ENCODE measurements at regions not wholly inside any gene's neighbourhood (a gene's known extent, or its start where the extent isn't known, plus 50 kb on each side); places are given as distances from the start of the nearest gene placed in this dataset.

GRCh38 chr5:104347119-104347708 lies 784.6 kb upstream of the NUDT12 start:
- Histone ChIP-seq H4K20me1 (ENCODE audit: insufficient read depth) (no peaks in the 10 kb centered on the region), H3K9me2 (ENCODE audit: insufficient read depth) (no peaks in the 10 kb centered on the region), H3K4me1 (ENCODE audit: control insufficient read depth in 1 of 2, insufficient read depth in 2 of 2, low read length in 2 of 2) (peaks cover 0 to 8% of the 10 kb centered on the region in 2 experiments; a peak in 2 of 4 replicates), H3K27me3 (ENCODE audit: insufficient read depth, low read length) (no peaks in the 10 kb centered on the region), H3K27ac (ENCODE audit: low read depth, low read length) (no peak overlapping the region), H3K9me3 (ENCODE audit: control insufficient read depth in 1 of 2, insufficient read depth in 1 of 2, low read depth in 1 of 2, low read length in 2 of 2) (no peaks in the 10 kb centered on the region), H3K36me3 (ENCODE audit: control insufficient read depth in 1 of 2, insufficient read depth in 2 of 2, low read length in 2 of 2) (no peaks in the 10 kb centered on the region), H3K79me2 (ENCODE audit: insufficient read depth, low read length) (no peaks in the 10 kb centered on the region), H3K9ac (ENCODE audit: low read length) (no peak overlapping the region), H3K4me2 (ENCODE audit: low read length) (no peak overlapping the region), H3K4me3 (replicated peaks in 1 of 2; ENCODE audit: low read depth in 1 of 2, low read length in 2 of 2) (no peak overlapping the region), H2AFZ (ENCODE audit: low read depth, low read length, poor library complexity, severe bottlenecking) (no peak overlapping the region)
- ChIA-PET POLR2A (no interaction called here), CTCF (interaction anchor here (0.6 to 1.3 kb wide), 4 partner anchors 10 to 67 kb away, joined by 3 to 5 read pairs (median 3); no protein-coding TSS in a partner anchor), RAD21 (ENCODE audit: low non-redundant PET in 1 of 2, low total read pairs in 2 of 2, uncharacterized antibody in 2 of 2, unreplicated experiment in 2 of 2) (no interaction called here)
- TF ChIP-seq ZNF274 (IDR thresholded peaks at IDR 0.05; ENCODE audit: low read depth, low read length), result no peak
- no peak for TF ChIP-seq SIN3A (IDR thresholded peaks at IDR 0.05; ENCODE audit: low read depth)
- TF ChIP-seq ZFX (IDR thresholded peaks at IDR 0.05), result no peak
- peak; percentile 56 for TF ChIP-seq RAD21 (IDR thresholded peaks at IDR 0.05; ENCODE audit: low read depth)
- TF ChIP-seq FOSL1 (IDR thresholded peaks at IDR 0.05; ENCODE audit: low read depth), result no peak
- TF ChIP-seq EGR1 (IDR thresholded peaks at IDR 0.05; ENCODE audit: low read depth), result no peak
- no peak for TF ChIP-seq POLR2AphosphoS5 (IDR thresholded peaks at IDR 0.05; ENCODE audit: low read depth, low read length)
- TF ChIP-seq, protein P1, sequence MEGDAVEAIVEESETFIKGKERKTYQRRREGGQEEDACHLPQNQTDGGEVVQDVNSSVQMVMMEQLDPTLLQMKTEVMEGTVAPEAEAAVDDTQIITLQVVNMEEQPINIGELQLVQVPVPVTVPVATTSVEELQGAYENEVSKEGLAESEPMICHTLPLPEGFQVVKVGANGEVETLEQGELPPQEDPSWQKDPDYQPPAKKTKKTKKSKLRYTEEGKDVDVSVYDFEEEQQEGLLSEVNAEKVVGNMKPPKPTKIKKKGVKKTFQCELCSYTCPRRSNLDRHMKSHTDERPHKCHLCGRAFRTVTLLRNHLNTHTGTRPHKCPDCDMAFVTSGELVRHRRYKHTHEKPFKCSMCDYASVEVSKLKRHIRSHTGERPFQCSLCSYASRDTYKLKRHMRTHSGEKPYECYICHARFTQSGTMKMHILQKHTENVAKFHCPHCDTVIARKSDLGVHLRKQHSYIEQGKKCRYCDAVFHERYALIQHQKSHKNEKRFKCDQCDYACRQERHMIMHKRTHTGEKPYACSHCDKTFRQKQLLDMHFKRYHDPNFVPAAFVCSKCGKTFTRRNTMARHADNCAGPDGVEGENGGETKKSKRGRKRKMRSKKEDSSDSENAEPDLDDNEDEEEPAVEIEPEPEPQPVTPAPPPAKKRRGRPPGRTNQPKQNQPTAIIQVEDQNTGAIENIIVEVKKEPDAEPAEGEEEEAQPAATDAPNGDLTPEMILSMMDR (IDR thresholded peaks at IDR 0.05 in 2 of 3, conservative IDR thresholded peaks at IDR 0.05 in 1 of 3; ENCODE audit: borderline replicate concordance in 1 of 3, insufficient read depth in 1 of 3, low read depth in 2 of 3, low read length in 2 of 3), result peak in 1 of 3 experiments; percentile 50; a peak in 2 of 6 replicates
- TF ChIP-seq, protein P2, sequence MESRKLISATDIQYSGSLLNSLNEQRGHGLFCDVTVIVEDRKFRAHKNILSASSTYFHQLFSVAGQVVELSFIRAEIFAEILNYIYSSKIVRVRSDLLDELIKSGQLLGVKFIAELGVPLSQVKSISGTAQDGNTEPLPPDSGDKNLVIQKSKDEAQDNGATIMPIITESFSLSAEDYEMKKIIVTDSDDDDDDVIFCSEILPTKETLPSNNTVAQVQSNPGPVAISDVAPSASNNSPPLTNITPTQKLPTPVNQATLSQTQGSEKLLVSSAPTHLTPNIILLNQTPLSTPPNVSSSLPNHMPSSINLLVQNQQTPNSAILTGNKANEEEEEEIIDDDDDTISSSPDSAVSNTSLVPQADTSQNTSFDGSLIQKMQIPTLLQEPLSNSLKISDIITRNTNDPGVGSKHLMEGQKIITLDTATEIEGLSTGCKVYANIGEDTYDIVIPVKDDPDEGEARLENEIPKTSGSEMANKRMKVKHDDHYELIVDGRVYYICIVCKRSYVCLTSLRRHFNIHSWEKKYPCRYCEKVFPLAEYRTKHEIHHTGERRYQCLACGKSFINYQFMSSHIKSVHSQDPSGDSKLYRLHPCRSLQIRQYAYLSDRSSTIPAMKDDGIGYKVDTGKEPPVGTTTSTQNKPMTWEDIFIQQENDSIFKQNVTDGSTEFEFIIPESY (IDR thresholded peaks at IDR 0.05; ENCODE audit: extremely low read depth, insufficient replicate concordance, low read length), result no peak
- no peak for TF ChIP-seq EZH2phosphoT487 (IDR thresholded peaks at IDR 0.05; ENCODE audit: borderline replicate concordance)
- BruUV-seq (replicated peaks), result no TSS peak
- peak; percentile 6 for DNase-seq (ENCODE audit: low read depth, low spot score)
- 0 out of 2 replicates have a peak, but pooled peaks have one; percentile 34 for ATAC-seq
- intact Hi-C loops (cut with micrococcal nuclease), result no loop called here

Measured in HCT116 (cell line).